H1 (cell line): ENCODE measurements at regions not wholly inside any gene's neighbourhood (a gene's known extent, or its start where the extent isn't known, plus 50 kb on each side); places are given as distances from the start of the nearest gene placed in this dataset.

ENCODE experiments used
- CTCF ChIA-PET: fragments of 300-600 bp; sonication (Branson Sonifier 250); formaldehyde crosslinking; loops from one replicate; lab custom pipeline; 2021; ENCODE audit not compliant: partially characterized antibody; lab: Charles Lee
- POLR2A ChIA-PET: fragments of 300-600 bp; sonication (Branson Sonifier 250); formaldehyde crosslinking; loops from one replicate; lab custom pipeline; 2021; ENCODE audit warnings: inconsistent platforms; ENCODE audit not compliant: partially characterized antibody; lab: Charles Lee
- DNase-seq, 2 experiments: peaks; one replicate each; pipeline versions ENCODE4 v3.0.0 to v3.0.0-alpha.2; 2010 to 2022; ENCODE audit warnings: low spot score in 2 of 2, low read depth in 1 of 2, mixed read lengths in 1 of 2
- FAIRE-seq: peaks from 2 replicates; lab custom pipeline; 2011; peaks lifted over from hg19 to GRCh38; lab: Jason Lieb, UNC
- H2AFZ ChIP-seq: 2 replicates; pipeline ENCODE4 v1.8.1; 2012; ENCODE audit warnings: low read length, inconsistent platforms
- H2AK5ac ChIP-seq: 2 replicates; pipeline ENCODE4 v1.6.1; 2013; ENCODE audit warnings: low read depth, low read length
- H2BK120ac ChIP-seq: replicated peaks from 2 replicates; pipeline ENCODE3; 2013; ENCODE audit warnings: low read depth, low read length, inconsistent platforms
- H2BK12ac ChIP-seq: 2 replicates; pipeline ENCODE4 v1.6.1; 2013; ENCODE audit warnings: low read depth, low read length
- H2BK15ac ChIP-seq: 2 replicates; pipeline ENCODE4 v1.6.1; 2013; ENCODE audit warnings: low read length
- H2BK20ac ChIP-seq: 2 replicates; pipeline ENCODE4 v1.6.1; 2013; ENCODE audit warnings: low read length
- H2BK5ac ChIP-seq: 2 replicates; pipeline ENCODE4 v1.6.1; 2013; ENCODE audit warnings: low read depth, low read length
- H3K14ac ChIP-seq: 2 replicates; pipeline ENCODE4 v1.6.1; 2013; ENCODE audit warnings: inconsistent platforms; ENCODE audit not compliant: insufficient read length
- H3K18ac ChIP-seq: 2 replicates; pipeline ENCODE4 v1.6.1; 2013; ENCODE audit warnings: low read length; ENCODE audit errors: extremely low read depth
- H3K23ac ChIP-seq: 2 replicates; pipeline ENCODE4 v1.6.1; 2013; ENCODE audit warnings: inconsistent platforms; ENCODE audit not compliant: insufficient read length
- H3K23me2 ChIP-seq: 2 replicates; pipeline ENCODE4 v1.6.1; 2013; ENCODE audit warnings: low read depth, low read length
- H3K27ac ChIP-seq: 2 replicates; pipeline ENCODE4 v1.6.1; 2011; ENCODE audit warnings: low read depth, low read length, inconsistent platforms
- H3K27me3 ChIP-seq, 4 experiments: replicated peaks in 1 of 4; 1 replicate in 1 of 4; 2 replicates in 3 of 4; pipeline versions ENCODE4 v1.6.1 to v1.8.1; 2011 to 2013; ENCODE audit warnings: low read length in 3 of 4, mild to moderate bottlenecking in 3 of 4, inconsistent platforms in 2 of 4, mixed read lengths in 2 of 4, moderate library complexity in 1 of 4; ENCODE audit not compliant: control insufficient read depth in 3 of 4, insufficient read depth in 3 of 4; ENCODE audit errors: extremely low read depth in 1 of 4
- H3K36me3 ChIP-seq, 4 experiments: 2 replicates each; pipeline versions ENCODE4 v1.6.1 to v1.8.1; 2011 to 2013; ENCODE audit warnings: mild to moderate bottlenecking in 4 of 4, low read length in 3 of 4, moderate library complexity in 2 of 4, control low read depth in 1 of 4, inconsistent platforms in 1 of 4; ENCODE audit not compliant: insufficient read depth in 4 of 4, control insufficient read depth in 2 of 4
- H3K4ac ChIP-seq: replicated peaks from 2 replicates; pipeline ENCODE3; 2013; ENCODE audit warnings: low read length, low read depth, mixed read lengths, inconsistent platforms; ENCODE audit not compliant: insufficient read length
- H3K4me1 ChIP-seq, 4 experiments: replicated peaks in 1 of 4; 1 replicate in 1 of 4; 2 replicates in 3 of 4; pipeline versions ENCODE4 v1.6.1 to v1.8.1; 2011 to 2013; ENCODE audit warnings: low read length in 3 of 4, inconsistent platforms in 2 of 4, mixed read lengths in 1 of 4; ENCODE audit not compliant: insufficient read depth in 4 of 4, control insufficient read depth in 3 of 4
- H3K4me2 ChIP-seq, 2 experiments: 2 replicates each; pipeline versions ENCODE4 v1.6.1 to v1.8.1; 2011 to 2013; ENCODE audit warnings: low read depth in 2 of 2, low read length in 2 of 2, control low read depth in 1 of 2, inconsistent platforms in 1 of 2, mild to moderate bottlenecking in 1 of 2; ENCODE audit not compliant: insufficient read depth in 1 of 2
- H3K4me3 ChIP-seq, 4 experiments: fragments of 200-600, 300-600 bp in 1 of 4; sonication (generic), shearing (Covaris generic), sonication (Bioruptor Twin) in 1 of 4; 2 replicates each; pipeline versions ENCODE4 v1.5.1 to v1.8.1; 2011 to 2016; ENCODE audit warnings: low read length in 4 of 4, low read depth in 3 of 4, control low read depth in 2 of 4, inconsistent platforms in 2 of 4, mild to moderate bottlenecking in 2 of 4, mixed read lengths in 1 of 4, moderate library complexity in 1 of 4; ENCODE audit not compliant: insufficient read depth in 2 of 4; ENCODE audit errors: extremely low read depth in 1 of 4
- H3K56ac ChIP-seq: replicated peaks from 2 replicates; pipeline ENCODE3; 2013; ENCODE audit warnings: low read depth, mild to moderate bottlenecking, mixed read lengths, low read length, inconsistent platforms; ENCODE audit not compliant: insufficient read length
- H3K79me1 ChIP-seq: 2 replicates; pipeline ENCODE4 v1.6.1; 2013; ENCODE audit warnings: low read depth, low read length, control low read depth
- H3K79me2 ChIP-seq, 2 experiments: 2 replicates each; pipeline versions ENCODE4 v1.6.1 to v1.8.1; 2012 to 2013; ENCODE audit warnings: low read length in 2 of 2, mild to moderate bottlenecking in 2 of 2, inconsistent platforms in 1 of 2; ENCODE audit not compliant: insufficient read depth in 2 of 2, control insufficient read depth in 1 of 2
- H3K9ac ChIP-seq, 4 experiments: replicated peaks in 1 of 4; 1 replicate in 1 of 4; 2 replicates in 3 of 4; pipeline versions ENCODE4 v1.6.1 to v1.8.1; 2011 to 2013; ENCODE audit warnings: low read depth in 3 of 4, low read length in 3 of 4, control low read depth in 2 of 4, mild to moderate bottlenecking in 2 of 4, moderate library complexity in 2 of 4, inconsistent platforms in 1 of 4; ENCODE audit errors: extremely low read depth in 1 of 4
- H3K9me3 ChIP-seq, 2 experiments: 2 replicates each; pipeline versions ENCODE4 v1.6.1 to v1.8.1; 2012 to 2013; ENCODE audit warnings: mild to moderate bottlenecking in 2 of 2, moderate library complexity in 2 of 2, control low read depth in 1 of 2, inconsistent platforms in 1 of 2, low read depth in 1 of 2, low read length in 1 of 2, mixed read lengths in 1 of 2; ENCODE audit not compliant: insufficient read depth in 2 of 2
- H4K20me1 ChIP-seq, 2 experiments: replicated peaks in 1 of 2; 2 replicates each; pipeline versions ENCODE3 to v1.8.1; 2011 to 2013; ENCODE audit warnings: inconsistent platforms in 2 of 2, low read length in 2 of 2, mild to moderate bottlenecking in 1 of 2; ENCODE audit not compliant: insufficient read depth in 2 of 2, control insufficient read depth in 1 of 2
- H4K5ac ChIP-seq: 2 replicates; pipeline ENCODE4 v1.6.1; 2013; ENCODE audit warnings: low read length, low read depth, mixed read lengths, inconsistent platforms; ENCODE audit not compliant: insufficient read length
- H4K8ac ChIP-seq: 2 replicates; pipeline ENCODE4 v1.8.0; 2013; ENCODE audit warnings: mild to moderate bottlenecking, moderate library complexity, low read length, inconsistent platforms; ENCODE audit not compliant: insufficient read depth; ENCODE audit errors: extremely low read depth
- H4K91ac ChIP-seq: replicated peaks from 2 replicates; pipeline ENCODE3; 2013; ENCODE audit warnings: low read length, mixed read lengths, inconsistent platforms; ENCODE audit not compliant: insufficient read length
- ATF2 ChIP-seq: IDR thresholded peaks from 2 replicates; pipeline ENCODE4 v1.6.1; 2012; ENCODE audit warnings: low read length, inconsistent platforms
- ATF3 ChIP-seq: IDR thresholded peaks from 2 replicates; pipeline ENCODE4 v1.6.1; 2011; ENCODE audit warnings: low read depth, mild to moderate bottlenecking, low read length; ENCODE audit not compliant: insufficient read depth
- BACH1 ChIP-seq: IDR thresholded peaks from 2 replicates; pipeline ENCODE4 v1.6.1; 2012; ENCODE audit warnings: low read length, improper control_type of control experiment
- BCL11A ChIP-seq, 2 experiments: IDR thresholded peaks; one replicate each; pipeline ENCODE4 v1.6.1; 2011; ENCODE audit warnings: low read depth in 2 of 2, low read length in 2 of 2, mild to moderate bottlenecking in 2 of 2
- CEBPB ChIP-seq: IDR thresholded peaks from 2 replicates; pipeline ENCODE4 v1.6.1; 2012; ENCODE audit warnings: low read depth, low read length
- CREB1 ChIP-seq: IDR thresholded peaks from 2 replicates; pipeline ENCODE4 v1.6.1; 2012; ENCODE audit warnings: inconsistent platforms
- CTBP2 ChIP-seq: IDR thresholded peaks from 2 replicates; pipeline ENCODE4 v1.7.0; 2011; ENCODE audit warnings: borderline replicate concordance, mild to moderate bottlenecking, moderate library complexity, mixed read lengths, low read length; ENCODE audit not compliant: insufficient read depth, insufficient read length
- JUND ChIP-seq: IDR thresholded peaks from 2 replicates; pipeline ENCODE4 v1.6.1; 2011; ENCODE audit warnings: mild to moderate bottlenecking, improper control_type of control experiment, low read length
- MAX ChIP-seq: IDR thresholded peaks from 2 replicates; pipeline ENCODE4 v1.6.1; 2012; ENCODE audit warnings: inconsistent platforms
- NRF1 ChIP-seq: IDR thresholded peaks from 2 replicates; pipeline ENCODE4 v1.6.1; 2011; ENCODE audit warnings: mild to moderate bottlenecking, low read depth, low read length, improper control_type of control experiment
- TCF12 ChIP-seq: IDR thresholded peaks from 2 replicates; pipeline ENCODE4 v1.6.1; 2011; ENCODE audit warnings: low read depth, mild to moderate bottlenecking, low read length
- WGBS, 2 experiments: shearing (Covaris generic) in 1 of 2; methylation state at CpG; one replicate each; pipeline versions ENCODE4 v1.1.6 to v1.1.7; 2013 to 2015; ENCODE audit warnings: low lambda C conversion rate in 2 of 2, mixed read lengths in 2 of 2, inconsistent platforms in 1 of 2, low coverage in 1 of 2, missing lambda C conversion rate in 1 of 2; ENCODE audit not compliant: insufficient replicate concordance in 2 of 2, insufficient coverage in 1 of 2, insufficient read length in 1 of 2; ENCODE audit errors: extremely low coverage in 1 of 2, missing lambda C conversion rate in 1 of 2; 5-methylcytosine and 5-hydroxymethylcytosine counted together

DNA sequence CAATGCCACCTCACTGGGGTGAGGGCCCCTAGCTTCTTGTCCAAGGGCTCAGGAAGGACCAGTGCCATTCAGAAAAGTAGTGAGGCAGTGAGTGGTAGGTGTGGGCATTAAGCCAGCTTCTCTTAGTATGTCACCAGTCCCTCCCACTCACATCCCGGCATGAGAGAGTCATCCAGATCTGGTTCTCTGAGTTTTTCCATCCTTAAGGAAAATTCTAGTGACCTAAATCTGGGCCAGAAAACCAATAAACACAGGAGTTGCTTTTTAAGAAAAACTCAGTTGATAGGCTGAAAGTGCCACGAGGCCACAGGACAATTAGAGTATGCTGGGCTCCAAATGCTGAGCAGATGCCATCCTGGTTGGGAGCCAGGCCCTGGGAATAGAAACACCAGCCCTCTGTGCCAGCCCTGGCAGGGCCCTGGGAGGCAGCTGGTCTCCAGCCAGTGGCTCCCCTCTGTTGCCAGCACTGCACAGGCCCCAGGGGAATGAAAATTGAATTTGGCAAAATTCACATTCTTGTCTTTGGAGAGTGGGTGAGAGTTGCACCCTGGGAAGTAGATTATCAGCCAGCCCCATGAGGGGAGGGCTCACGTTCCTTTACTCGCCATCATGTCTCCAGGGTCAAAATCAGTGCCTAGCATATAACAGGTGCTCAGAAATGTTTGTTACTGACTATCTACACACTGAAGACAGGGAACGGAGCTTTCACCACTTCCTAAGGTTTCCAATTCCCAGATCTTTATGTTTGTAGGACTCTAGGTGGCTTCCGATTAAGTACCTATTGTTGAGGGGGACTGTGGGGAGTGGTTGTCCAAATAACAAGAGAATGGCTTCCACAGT is 52.8 kb downstream of the FAM43A start:
- H4K5ac ChIP-seq, result no peak overlapping the region
- H2BK15ac ChIP-seq, result no peak overlapping the region
- no peak overlapping the region for H2BK120ac ChIP-seq
- no peak overlapping the region for H2AK5ac ChIP-seq
- no peaks in the 10 kb centered on the region for H3K79me1 ChIP-seq
- no peak overlapping the region for H3K56ac ChIP-seq
- no peak overlapping the region for H3K4me3 ChIP-seq
- DNase-seq, result no peak
- no peak for FAIRE-seq
- no peak overlapping the region for H4K8ac ChIP-seq
- H3K14ac ChIP-seq, result no peak overlapping the region
- H2AFZ ChIP-seq, result no peak overlapping the region
- no peaks in the 10 kb centered on the region for H3K23me2 ChIP-seq
- POLR2A ChIA-PET, result interaction anchor here (1.1 kb wide), 1 partner anchor 52 kb away, joined by 3 read pairs; the partner anchor contains the start of gene FAM43A
- 91% methylated on average over 6 of the region's 6 CpGs; no CpG with 5 or more reads in 1 of the 2 experiments for WGBS, 2 experiments
- H3K18ac ChIP-seq, result no peak overlapping the region
- no peak overlapping the region for H2BK12ac ChIP-seq
- H3K9me3 ChIP-seq, result no peaks in the 10 kb centered on the region
- H3K4ac ChIP-seq, result no peak overlapping the region
- no peak overlapping the region for H2BK20ac ChIP-seq
- H3K27ac ChIP-seq, result no peak overlapping the region
- H3K36me3 ChIP-seq, result no peaks in the 10 kb centered on the region
- H4K91ac ChIP-seq, result no peak overlapping the region
- H3K79me2 ChIP-seq, result no peaks in the 10 kb centered on the region
- H3K4me2 ChIP-seq, result no peak overlapping the region
- H2BK5ac ChIP-seq, result no peak overlapping the region
- H3K9ac ChIP-seq, result no peak overlapping the region
- H3K4me1 ChIP-seq, result peaks cover 0 to 7% (median 2%) of the 10 kb centered on the region in 4 experiments; a peak in 4 of 7 replicates
- CTCF ChIA-PET, result no interaction called here
- H4K20me1 ChIP-seq, result no peaks in the 10 kb centered on the region
- H3K23ac ChIP-seq, result no peak overlapping the region
- H3K27me3 ChIP-seq, result peaks cover 0 to 8% (median 0%) of the 10 kb centered on the region in 4 experiments; a peak in 1 of 7 replicates
- TF ChIP-seq ATF2, result no peak
- TF ChIP-seq JUND, result no peak
- no peak for TF ChIP-seq CTBP2
- no peak for TF ChIP-seq BACH1
- no peak for TF ChIP-seq CREB1
- TF ChIP-seq ATF3, result no peak
- TF ChIP-seq NRF1, result no peak
- TF ChIP-seq MAX, result no peak
- no peak for TF ChIP-seq BCL11A (IDR thresholded peaks at IDR 0.05; ENCODE audit: low read depth in 2 of 2, low read length in 2 of 2)
- no peak for TF ChIP-seq TCF12
- no peak for TF ChIP-seq CEBPB
